Caco-2 (cell line): ENCODE measurements at regions not wholly inside any gene's neighbourhood (a gene's known extent, or its start where the extent isn't known, plus 50 kb on each side); places are given as distances from the start of the nearest gene placed in this dataset.

ENCODE experiments used
- BruUV-seq: library from RNA; stranded (reverse); fragments of 400-500 nt; replicated peaks from 2 replicates; lab custom pipeline; 2021; lab: Mats Ljungman, UMichigan
- CTCF ChIA-PET: fragments of 300-600 bp; sonication (Branson Sonifier 250); formaldehyde crosslinking; loops from one replicate; lab custom pipeline; 2022; ENCODE audit warnings: antibody characterized with exemption; lab: Charles Lee
- POLR2A ChIA-PET: fragments of 300-600 bp; sonication (Branson Sonifier 250); formaldehyde crosslinking; loops from one replicate; lab custom pipeline; 2022; ENCODE audit warnings: antibody characterized with exemption; lab: Charles Lee
- DNase-seq, 2 experiments: peaks; one replicate each; pipeline versions ENCODE4 v3.0.0 to v3.0.0-alpha.2; 2020 to 2022
- H3K27me3 ChIP-seq: replicated peaks from 2 replicates; pipeline ENCODE4 v1.6.0; 2011; ENCODE audit warnings: low read length; ENCODE audit not compliant: control insufficient read depth, insufficient read depth
- H3K36me3 ChIP-seq: 2 replicates; pipeline ENCODE4 v1.5.1; 2011; ENCODE audit warnings: low read length; ENCODE audit not compliant: control insufficient read depth, insufficient read depth
- H3K4me1 ChIP-seq: fragments of 250-450 bp; sonication (Bioruptor Pico); 2 replicates; pipeline ENCODE4 v1.5.1; 2020; ENCODE audit warnings: mild to moderate bottlenecking
- H3K4me3 ChIP-seq: 2 replicates; pipeline ENCODE4 v1.5.1; 2011; ENCODE audit warnings: low read depth, mild to moderate bottlenecking, control low read depth, low read length
- H3K9me3 ChIP-seq: fragments of 250-450 bp; sonication (Bioruptor Pico); 2 replicates; pipeline ENCODE4 v1.5.1; 2020; ENCODE audit warnings: mild to moderate bottlenecking, moderate library complexity
- H3K27ac Mint-ChIP-seq: one replicate; pipeline ENCODE4 v1.8.0; 2022; ENCODE audit warnings: mixed read lengths; ENCODE audit not compliant: unreplicated experiment
- H3K27me3 Mint-ChIP-seq: one replicate; pipeline ENCODE4 v1.8.0; 2022; ENCODE audit warnings: mixed read lengths; ENCODE audit not compliant: insufficient read depth, unreplicated experiment
- H3K36me3 Mint-ChIP-seq: one replicate; pipeline ENCODE4 v1.8.0; 2022; ENCODE audit warnings: mild to moderate bottlenecking, mixed read lengths; ENCODE audit not compliant: insufficient read depth, unreplicated experiment
- H3K4me1 Mint-ChIP-seq: one replicate; pipeline ENCODE4 v1.8.0; 2022; ENCODE audit warnings: low read depth, mixed read lengths; ENCODE audit not compliant: unreplicated experiment
- H3K4me3 Mint-ChIP-seq: one replicate; pipeline ENCODE4 v1.8.0; 2022; ENCODE audit warnings: mild to moderate bottlenecking, moderate library complexity, mixed read lengths; ENCODE audit not compliant: unreplicated experiment
- H3K9me3 Mint-ChIP-seq: one replicate; pipeline ENCODE4 v1.8.0; 2022; ENCODE audit warnings: mixed read lengths; ENCODE audit not compliant: unreplicated experiment
- CTCF ChIP-seq, 2 experiments: fragments of 200-600 bp in 1 of 2; IDR thresholded peaks; 1 replicate in 1 of 2; 2 replicates in 1 of 2; pipeline versions ENCODE4 v1.5.1 to v1.8.0; 2011 to 2022; ENCODE audit warnings: antibody characterized with exemption in 1 of 2, control low read depth in 1 of 2, inconsistent platforms in 1 of 2, low read depth in 1 of 2, low read length in 1 of 2, mild to moderate bottlenecking in 1 of 2, moderate library complexity in 1 of 2; ENCODE audit not compliant: insufficient read depth in 1 of 2, severe bottlenecking in 1 of 2, unreplicated experiment in 1 of 2
- intact Hi-C: fragments of 100-400 bp; cut with micrococcal nuclease; formaldehyde crosslinking; loops from one replicate; pipeline ENCODE4 v1.10.0; 2022; ENCODE audit not compliant: unreplicated experiment

DNA sequence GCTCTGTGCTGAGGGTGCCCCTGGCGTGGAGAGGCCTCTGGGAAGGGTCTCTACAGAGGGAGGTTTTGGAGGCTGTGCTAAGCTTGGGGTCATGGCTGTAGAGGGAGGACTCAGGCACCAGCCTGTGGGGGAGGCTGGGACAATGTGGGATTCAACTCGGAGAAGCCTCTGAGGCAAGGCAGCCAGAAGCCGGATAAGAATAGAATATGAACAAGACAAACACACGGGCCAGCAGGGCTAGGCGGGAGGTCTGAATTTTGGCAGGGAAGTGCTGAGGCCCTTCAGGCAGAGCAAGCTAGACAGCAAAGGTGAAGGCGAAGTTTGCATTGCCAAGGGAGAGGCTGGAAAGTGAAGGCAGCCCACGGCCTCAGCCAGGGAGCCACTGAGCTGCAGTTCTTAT, 612.1 kb upstream of the NR2F2 start:
- Mint-ChIP-seq H3K4me1 (no peaks in the 10 kb centered on the region), H3K27me3 (peaks cover 3% of the 10 kb centered on the region), H3K36me3 (no peaks in the 10 kb centered on the region), H3K9me3 (no peaks in the 10 kb centered on the region), H3K4me3 (no peak overlapping the region), H3K27ac (no peak overlapping the region)
- DNase-seq = no peak
- TF ChIP-seq CTCF (IDR thresholded peaks at IDR 0.05; ENCODE audit: insufficient read depth in 1 of 2, low read depth in 1 of 2, low read length in 1 of 2, severe bottlenecking in 1 of 2, unreplicated experiment in 1 of 2) = no peak
- ChIA-PET POLR2A (no interaction called here), CTCF (no interaction called here)
- Histone ChIP-seq H3K27me3 (no peaks in the 10 kb centered on the region), H3K4me3 (no peak overlapping the region), H3K9me3 (no peaks in the 10 kb centered on the region), H3K4me1 (no peaks in the 10 kb centered on the region), H3K36me3 (no peaks in the 10 kb centered on the region)
- intact Hi-C loops = no loop called here
- no TSS peak for BruUV-seq

DNA sequence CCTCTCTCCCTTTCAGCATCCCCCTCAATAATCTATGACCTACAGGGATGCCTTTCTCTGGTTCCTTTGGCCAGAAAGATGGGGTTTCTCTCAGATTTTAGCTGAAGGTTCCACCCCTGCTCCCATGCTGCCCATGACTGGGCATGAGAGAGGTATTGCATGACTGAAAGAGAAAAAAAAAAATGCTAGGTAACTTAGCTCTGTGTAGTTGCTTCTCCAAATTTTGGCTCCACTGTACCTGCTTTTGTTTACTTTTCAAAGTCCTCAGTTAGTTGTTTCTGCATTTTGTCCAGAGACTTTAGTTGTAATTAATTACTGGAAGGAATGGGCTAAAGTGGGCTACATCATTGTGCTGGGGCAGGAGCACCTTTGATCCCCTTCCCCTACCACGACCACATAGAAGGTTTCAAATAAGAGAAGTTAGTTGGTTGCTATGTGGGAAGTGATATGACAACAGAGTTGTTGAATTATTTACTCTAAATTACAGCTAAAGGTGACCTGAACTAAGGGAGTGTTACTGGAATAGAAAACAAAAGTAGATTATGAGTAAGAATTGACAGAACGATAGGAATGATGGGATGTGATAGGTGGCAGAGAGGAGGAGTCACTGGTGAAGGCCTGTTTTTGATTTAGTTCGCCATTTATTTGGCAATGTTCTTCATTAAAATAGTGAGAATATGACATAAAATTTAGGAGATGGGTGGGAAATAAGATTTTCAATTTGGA, 605.4 kb upstream of the NR2F2 start:
- BruUV-seq = no TSS peak
- intact Hi-C loops = no loop called here
- Mint-ChIP-seq H3K27ac (no peak overlapping the region), H3K4me1 (no peaks in the 10 kb centered on the region), H3K4me3 (no peak overlapping the region), H3K27me3 (peaks cover 6% of the 10 kb centered on the region), H3K9me3 (no peaks in the 10 kb centered on the region), H3K36me3 (no peaks in the 10 kb centered on the region)
- Histone ChIP-seq H3K4me3 (no peak overlapping the region), H3K36me3 (no peaks in the 10 kb centered on the region), H3K4me1 (no peaks in the 10 kb centered on the region), H3K27me3 (no peaks in the 10 kb centered on the region), H3K9me3 (no peaks in the 10 kb centered on the region)
- CTCF ChIA-PET = no interaction called here
- no peak for DNase-seq
- TF ChIP-seq CTCF (IDR thresholded peaks at IDR 0.05; ENCODE audit: insufficient read depth in 1 of 2, low read depth in 1 of 2, low read length in 1 of 2, severe bottlenecking in 1 of 2, unreplicated experiment in 1 of 2) = no peak
- POLR2A ChIA-PET = no interaction called here

GRCh38 chr15:95726891-95727290, 603.6 kb upstream of the NR2F2 start:
- H3K36me3 Mint-ChIP-seq = no peaks in the 10 kb centered on the region
- H3K36me3 ChIP-seq = no peaks in the 10 kb centered on the region
- intact Hi-C loops = no loop called here
- no TSS peak for BruUV-seq
- no peak for DNase-seq
- POLR2A ChIA-PET = no interaction called here
- H3K27me3 ChIP-seq = no peaks in the 10 kb centered on the region
- no peak overlapping the region for H3K4me3 Mint-ChIP-seq
- no peak overlapping the region for H3K4me3 ChIP-seq
- CTCF ChIA-PET = no interaction called here
- H3K4me1 ChIP-seq = no peaks in the 10 kb centered on the region
- no peaks in the 10 kb centered on the region for H3K9me3 Mint-ChIP-seq
- H3K9me3 ChIP-seq = no peaks in the 10 kb centered on the region
- TF ChIP-seq CTCF (IDR thresholded peaks at IDR 0.05; ENCODE audit: insufficient read depth in 1 of 2, low read depth in 1 of 2, low read length in 1 of 2, severe bottlenecking in 1 of 2, unreplicated experiment in 1 of 2) = no peak
- no peak overlapping the region for H3K27ac Mint-ChIP-seq
- H3K27me3 Mint-ChIP-seq = peaks cover 8% of the 10 kb centered on the region
- H3K4me1 Mint-ChIP-seq = no peaks in the 10 kb centered on the region
